BE2C (cell line): ENCODE measurements at regions not wholly inside any gene's neighbourhood (a gene's known extent, or its start where the extent isn't known, plus 50 kb on each side); places are given as distances from the start of the nearest gene placed in this dataset.

ENCODE experiments used
- DNase-seq: peaks from one replicate; pipeline ENCODE4 v3.0.0-alpha.2; 2020
- H3K27me3 ChIP-seq: fragments of 250-450 bp; sonication (Bioruptor Pico); 2 replicates; pipeline ENCODE4 v1.5.1; 2020; ENCODE audit warnings: mild to moderate bottlenecking
- H3K36me3 ChIP-seq: fragments of 250-450 bp; sonication (Bioruptor Pico); 2 replicates; pipeline ENCODE4 v1.5.1; 2020; ENCODE audit warnings: mild to moderate bottlenecking
- H3K4me1 ChIP-seq: fragments of 250-450 bp; sonication (Bioruptor Pico); 2 replicates; pipeline ENCODE4 v1.5.1; 2020
- H3K4me3 ChIP-seq: 2 replicates; pipeline ENCODE4 v1.5.1; 2011; ENCODE audit warnings: low read depth, low read length
- H3K9me3 ChIP-seq: fragments of 250-450 bp; sonication (Bioruptor Pico); 2 replicates; pipeline ENCODE4 v1.5.1; 2020
- CTCF ChIP-seq: IDR thresholded peaks from 2 replicates; pipeline ENCODE4 v1.5.1; 2012; ENCODE audit warnings: mild to moderate bottlenecking, low read depth, low read length

DNA sequence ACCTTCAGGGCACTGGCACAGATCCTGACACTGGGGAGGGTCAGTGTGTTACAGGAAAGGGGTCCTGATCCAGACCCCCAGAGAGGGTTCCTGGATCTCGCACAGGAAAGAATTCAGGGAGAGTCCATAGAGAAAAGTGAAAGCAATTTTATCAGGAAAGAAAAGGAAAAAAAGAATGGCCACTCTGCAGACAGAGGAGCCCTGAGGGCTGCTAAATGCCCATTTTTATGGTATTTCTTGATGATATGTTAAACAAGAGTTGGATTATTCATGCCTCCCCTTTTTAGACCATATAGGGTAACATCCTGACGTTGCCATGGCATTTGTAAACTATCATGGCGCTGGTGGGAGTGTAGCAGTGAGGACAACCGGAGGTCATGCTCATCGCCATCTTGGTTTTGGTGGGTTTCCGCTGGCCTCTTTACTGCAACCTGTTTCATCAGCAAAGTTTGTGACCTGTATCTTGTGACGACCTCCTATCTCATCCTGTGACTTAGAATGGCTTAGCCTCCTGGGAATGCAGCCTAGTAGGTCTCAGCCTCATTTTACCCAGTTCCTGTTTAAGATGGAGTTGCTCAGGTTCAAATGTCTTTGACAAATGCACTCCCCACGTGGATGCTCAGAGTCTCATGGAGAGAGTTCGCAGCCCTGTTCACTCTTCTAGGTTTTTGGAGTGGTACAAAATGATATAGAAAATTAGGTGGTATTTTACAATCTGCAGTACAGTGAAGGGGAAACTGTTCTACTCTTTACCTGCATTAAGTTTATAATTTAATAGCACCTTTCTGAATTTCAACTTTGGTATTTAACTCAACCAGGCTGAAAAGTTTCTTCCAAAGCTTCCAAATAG is 1363.7 kb upstream of the TMEM132C start:
- no peaks in the 10 kb centered on the region for H3K4me1 ChIP-seq
- H3K36me3 ChIP-seq = no peaks in the 10 kb centered on the region
- no peaks in the 10 kb centered on the region for H3K27me3 ChIP-seq
- no peaks in the 10 kb centered on the region; the same call in 1 of the 2 replicates for H3K9me3 ChIP-seq
- TF ChIP-seq CTCF = no peak
- H3K4me3 ChIP-seq = no peak overlapping the region
- no peak for DNase-seq

GRCh38 chr12:126905752-126906151 is 1361.2 kb upstream of the TMEM132C start:
- no peaks in the 10 kb centered on the region for H3K4me1 ChIP-seq

DNA sequence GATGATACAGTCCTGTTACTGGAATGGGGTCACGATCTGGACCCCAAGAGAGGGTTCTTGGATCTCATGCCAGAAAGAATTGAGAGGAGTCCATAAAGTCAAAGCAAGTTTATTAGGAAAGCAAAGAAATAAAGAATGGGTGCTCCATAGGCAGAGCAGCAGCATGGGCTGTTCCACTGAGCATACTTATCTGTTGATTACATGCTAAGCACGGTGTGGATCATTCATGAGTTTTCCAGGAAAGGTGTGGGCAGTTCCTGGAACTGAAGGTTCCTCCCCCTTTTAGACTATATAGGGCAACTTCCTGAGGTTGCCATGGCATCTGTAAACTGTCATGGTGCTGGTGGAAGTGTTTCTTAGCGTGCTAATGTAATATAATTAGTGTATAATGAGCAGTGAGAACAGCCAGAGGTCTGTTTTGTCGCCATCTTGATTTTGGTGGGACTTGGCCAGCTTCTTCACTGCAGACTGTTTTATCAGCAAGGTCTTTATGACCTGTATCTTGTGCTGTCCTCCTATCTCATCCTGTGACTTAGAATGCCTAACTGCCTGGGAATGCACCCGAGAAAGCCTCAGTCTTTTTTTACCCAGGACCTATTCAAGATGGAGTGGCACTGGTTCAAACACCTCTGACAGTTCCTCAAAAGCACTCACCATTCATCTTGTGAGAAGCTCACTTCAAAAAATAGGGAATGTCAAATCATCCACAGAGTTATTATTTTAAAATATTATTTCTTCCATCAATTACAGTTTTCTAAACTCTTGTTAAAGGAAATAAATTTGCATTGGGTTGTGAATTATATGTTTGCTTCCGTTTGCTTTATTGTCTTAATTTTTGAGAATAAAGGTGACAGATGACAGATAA is 1358.8 kb upstream of the TMEM132C start:
- no peaks in the 10 kb centered on the region for H3K36me3 ChIP-seq

More at GRCh38 chr12:126905752-126906151, 1361.2 kb upstream of the TMEM132C start:
- Histone ChIP-seq H3K4me3 (no peak overlapping the region), H3K36me3 (no peaks in the 10 kb centered on the region), H3K9me3 (no peaks in the 10 kb centered on the region; the same call in 1 of the 2 replicates), H3K27me3 (no peaks in the 10 kb centered on the region)
- TF ChIP-seq CTCF = no peak
- DNase-seq = no peak

DNA sequence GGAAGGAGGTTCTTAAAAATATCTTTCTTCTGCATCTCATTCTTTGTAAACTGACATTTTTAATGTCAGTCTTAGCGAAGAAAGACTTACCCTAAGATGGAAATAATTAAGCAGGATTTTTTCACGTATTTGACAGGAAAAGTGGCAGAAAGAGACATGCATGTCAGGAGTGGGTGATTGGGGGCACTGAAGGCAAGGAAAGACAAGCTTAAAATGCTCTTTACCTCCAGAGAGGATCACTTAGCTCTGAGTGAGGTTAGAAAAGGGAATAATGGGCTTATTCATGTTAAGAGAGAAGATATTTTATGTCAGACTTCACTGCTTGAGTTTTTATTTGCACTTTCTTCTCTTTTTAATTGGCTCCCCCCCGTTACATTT is 1358.2 kb upstream of the TMEM132C start:
- Histone ChIP-seq H3K4me3 (no peak overlapping the region), H3K9me3 (no peaks in the 10 kb centered on the region; the same call in 1 of the 2 replicates), H3K27me3 (no peaks in the 10 kb centered on the region), H3K36me3 (no peaks in the 10 kb centered on the region), H3K4me1 (no peaks in the 10 kb centered on the region)
- no peak for DNase-seq
- TF ChIP-seq CTCF = no peak

More for the DNA sequence above, 1358.8 kb upstream of the TMEM132C start:
- no peaks in the 10 kb centered on the region; the same call in 1 of the 2 replicates for H3K9me3 ChIP-seq
- H3K27me3 ChIP-seq = no peaks in the 10 kb centered on the region
- TF ChIP-seq CTCF = no peak
- no peak for DNase-seq
- H3K4me1 ChIP-seq = no peaks in the 10 kb centered on the region
- no peak overlapping the region for H3K4me3 ChIP-seq

GRCh38 chr12:126910570-126910969 is 1356.4 kb upstream of the TMEM132C start:
- Histone ChIP-seq H3K27me3 (no peaks in the 10 kb centered on the region), H3K4me1 (no peaks in the 10 kb centered on the region), H3K4me3 (no peak overlapping the region), H3K36me3 (no peaks in the 10 kb centered on the region), H3K9me3 (no peaks in the 10 kb centered on the region; the same call in 1 of the 2 replicates)
- TF ChIP-seq CTCF = no peak
- DNase-seq = no peak

DNA sequence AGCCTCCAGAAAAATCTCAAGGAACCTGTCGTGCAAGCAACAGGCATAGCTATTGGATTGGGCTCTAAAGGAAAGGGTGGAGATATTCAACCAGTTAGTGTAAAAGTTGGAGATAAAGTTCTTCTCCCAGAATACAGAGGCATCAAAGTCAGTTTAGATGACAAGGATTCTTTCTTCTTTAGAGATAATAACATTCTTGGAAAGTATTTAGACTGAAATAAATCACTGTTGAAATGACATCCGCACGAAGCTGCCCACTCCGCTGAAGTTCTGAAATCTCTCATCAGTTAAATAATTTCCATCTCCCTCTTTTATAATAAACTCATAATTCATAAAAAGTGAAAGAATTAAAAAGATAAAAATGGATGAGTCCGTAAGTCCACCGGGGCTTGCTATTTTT is 1354.9 kb upstream of the TMEM132C start:
- H3K27me3 ChIP-seq = no peaks in the 10 kb centered on the region
- no peak overlapping the region for H3K4me3 ChIP-seq
- TF ChIP-seq CTCF = no peak
- H3K36me3 ChIP-seq = no peaks in the 10 kb centered on the region
- no peak for DNase-seq
- no peaks in the 10 kb centered on the region; the same call in 1 of the 2 replicates for H3K9me3 ChIP-seq
- H3K4me1 ChIP-seq = no peaks in the 10 kb centered on the region
